SU-DHL-6 (cell line): ENCODE measurements at regions not wholly inside any gene's neighbourhood (a gene's known extent, or its start where the extent isn't known, plus 50 kb on each side); places are given as distances from the start of the nearest gene placed in this dataset.

ENCODE experiments used
- CTCF ChIP-seq: fragments of 200-600 bp; sonication (generic); IDR thresholded peaks from one replicate; pipeline ENCODE4 v1.5.1; 2017; ENCODE audit warnings: antibody characterized with exemption, mild to moderate bottlenecking, low read length, moderate library complexity; ENCODE audit not compliant: insufficient read depth, poor library complexity, severe bottlenecking
- EZH2phosphoT487 ChIP-seq: fragments of 200-600 bp; sonication (generic), shearing (Covaris generic); conservative IDR thresholded peaks from 2 replicates; pipeline ENCODE4 v1.6.1; 2018; ENCODE audit warnings: mild to moderate bottlenecking, antibody characterized with exemption, low read length, moderate library complexity, mixed read lengths

- TF ChIP-seq CTCF (no peak), EZH2phosphoT487 (no peak)
These were observed 151.1 kb downstream of the GLI2 start for GRCh38 chr2:120886534-120887319.
